Astrocyte of the cerebellum (primary cell): ENCODE measurements at regions not wholly inside any gene's neighbourhood (a gene's known extent, or its start where the extent isn't known, plus 50 kb on each side); places are given as distances from the start of the nearest gene placed in this dataset.

Experiments used
- DNase-seq: peaks from one replicate; pipeline ENCODE4 v3.0.0-alpha.2; 2011; ENCODE audit warnings: low read depth
- H3K4me3 ChIP-seq: 2 replicates; pipeline ENCODE4 v1.5.1; 2011; ENCODE audit warnings: mild to moderate bottlenecking, low read depth, low read length, moderate library complexity
- in situ Hi-C: cut with HindIII; loops from 2 replicates; pipeline ENCODE4 v1.10.0; 2017; ENCODE audit warnings: low sequenced_read_pairs
- TF ChIP-seq, protein P1 (sequence below): IDR thresholded peaks from 2 replicates; pipeline ENCODE4 v1.5.1; 2012; ENCODE audit warnings: low read length, low read depth, moderate library complexity, mild to moderate bottlenecking; ENCODE audit errors: missing control alignments

- no peak overlapping the region for H3K4me3 ChIP-seq
- in situ Hi-C loops = no loop called here
- no peak for DNase-seq
- TF ChIP-seq, protein P1, sequence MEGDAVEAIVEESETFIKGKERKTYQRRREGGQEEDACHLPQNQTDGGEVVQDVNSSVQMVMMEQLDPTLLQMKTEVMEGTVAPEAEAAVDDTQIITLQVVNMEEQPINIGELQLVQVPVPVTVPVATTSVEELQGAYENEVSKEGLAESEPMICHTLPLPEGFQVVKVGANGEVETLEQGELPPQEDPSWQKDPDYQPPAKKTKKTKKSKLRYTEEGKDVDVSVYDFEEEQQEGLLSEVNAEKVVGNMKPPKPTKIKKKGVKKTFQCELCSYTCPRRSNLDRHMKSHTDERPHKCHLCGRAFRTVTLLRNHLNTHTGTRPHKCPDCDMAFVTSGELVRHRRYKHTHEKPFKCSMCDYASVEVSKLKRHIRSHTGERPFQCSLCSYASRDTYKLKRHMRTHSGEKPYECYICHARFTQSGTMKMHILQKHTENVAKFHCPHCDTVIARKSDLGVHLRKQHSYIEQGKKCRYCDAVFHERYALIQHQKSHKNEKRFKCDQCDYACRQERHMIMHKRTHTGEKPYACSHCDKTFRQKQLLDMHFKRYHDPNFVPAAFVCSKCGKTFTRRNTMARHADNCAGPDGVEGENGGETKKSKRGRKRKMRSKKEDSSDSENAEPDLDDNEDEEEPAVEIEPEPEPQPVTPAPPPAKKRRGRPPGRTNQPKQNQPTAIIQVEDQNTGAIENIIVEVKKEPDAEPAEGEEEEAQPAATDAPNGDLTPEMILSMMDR = no peak
Observed at GRCh38 chr3:151638555-151639417, 94.9 kb upstream of the AADACL2 start.

DNA sequence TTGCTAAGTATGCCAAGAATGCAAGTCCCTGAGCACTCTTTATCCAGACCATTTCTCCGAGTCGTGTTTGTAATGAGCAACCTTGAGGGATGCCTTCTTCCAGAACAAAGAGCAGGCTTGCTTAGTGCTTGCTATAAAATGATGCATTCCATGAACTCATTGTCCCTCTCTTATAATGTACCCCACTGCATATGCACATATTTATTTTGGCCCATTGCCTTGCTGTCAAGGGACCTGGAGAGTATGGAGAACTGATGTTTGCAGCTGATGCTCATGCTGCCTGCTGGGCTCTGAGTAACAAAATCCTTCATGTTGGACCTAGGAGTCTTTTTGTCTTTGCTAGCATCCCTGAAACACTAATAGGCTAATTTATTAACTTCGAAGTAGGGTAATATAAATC is 97.8 kb upstream of the AADACL2 start:
- DNase-seq = no peak
- in situ Hi-C loops = no loop called here
- TF ChIP-seq, protein P1 = no peak
- no peak overlapping the region for H3K4me3 ChIP-seq

GRCh38 chr3:151631946-151632345 is 101.8 kb upstream of the AADACL2 start:
- in situ Hi-C loops = no loop called here
- no peak overlapping the region for H3K4me3 ChIP-seq
- DNase-seq = no peak
- TF ChIP-seq, protein P1 = no peak

DNA sequence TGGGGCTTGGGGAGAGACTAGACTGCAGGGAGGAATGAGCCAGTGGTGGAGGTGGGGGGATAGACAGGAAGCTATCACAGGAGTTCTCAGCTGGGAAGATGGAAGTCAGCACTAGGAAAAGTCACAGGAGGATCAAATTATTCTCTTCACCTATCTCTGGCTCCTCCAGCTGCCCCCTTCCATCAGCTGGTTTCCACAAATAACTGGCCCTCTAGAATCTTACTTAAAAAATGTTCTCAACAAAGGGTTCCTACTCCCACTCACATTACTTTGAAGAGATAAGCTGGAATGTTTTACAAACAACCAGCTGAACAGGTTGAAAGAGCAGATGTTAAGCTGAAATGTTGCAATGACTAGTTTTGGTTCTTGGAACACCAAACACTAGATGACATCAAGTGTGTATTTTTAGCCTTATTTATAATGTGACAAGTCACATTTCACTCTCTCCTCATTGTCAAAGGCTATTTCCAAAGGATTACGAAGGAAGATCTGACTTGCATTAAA is 102.7 kb upstream of the AADACL2 start:
- in situ Hi-C loops = no loop called here
- H3K4me3 ChIP-seq = no peak overlapping the region
- DNase-seq = no peak
- TF ChIP-seq, protein P1 = no peak

- no peak for DNase-seq
- TF ChIP-seq, protein P1 = no peak
- in situ Hi-C loops = no loop called here
- no peak overlapping the region for H3K4me3 ChIP-seq
Observed at GRCh38 chr3:151630035-151630434, 103.7 kb upstream of the AADACL2 start.

DNA sequence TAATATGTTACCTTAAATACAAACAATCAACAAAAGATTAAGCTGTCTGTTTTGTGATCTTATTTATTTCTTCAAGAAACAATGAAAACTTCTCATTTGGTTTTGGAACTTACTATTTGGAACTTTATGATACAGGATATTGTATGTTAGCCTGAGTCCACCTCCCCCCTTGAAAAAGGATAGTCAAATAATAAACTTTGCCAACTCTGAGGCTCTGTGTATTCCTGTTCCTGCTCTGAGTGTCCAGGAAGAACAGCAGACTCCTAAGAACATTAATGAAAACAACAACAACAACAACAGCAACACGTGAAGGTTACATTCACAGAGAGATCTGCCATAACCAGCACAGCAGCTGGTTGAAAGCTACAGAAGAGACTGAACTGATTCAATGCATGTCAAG is 108.1 kb upstream of the AADACL2 start:
- TF ChIP-seq, protein P1 = no peak
- in situ Hi-C loops = no loop called here
- no peak overlapping the region for H3K4me3 ChIP-seq
- no peak for DNase-seq
